ENCODE measurements at regions not wholly inside any gene's neighbourhood (a gene's known extent, or its start where the extent isn't known, plus 50 kb on each side); places are given as distances from the start of the nearest gene placed in this dataset.

DNA sequence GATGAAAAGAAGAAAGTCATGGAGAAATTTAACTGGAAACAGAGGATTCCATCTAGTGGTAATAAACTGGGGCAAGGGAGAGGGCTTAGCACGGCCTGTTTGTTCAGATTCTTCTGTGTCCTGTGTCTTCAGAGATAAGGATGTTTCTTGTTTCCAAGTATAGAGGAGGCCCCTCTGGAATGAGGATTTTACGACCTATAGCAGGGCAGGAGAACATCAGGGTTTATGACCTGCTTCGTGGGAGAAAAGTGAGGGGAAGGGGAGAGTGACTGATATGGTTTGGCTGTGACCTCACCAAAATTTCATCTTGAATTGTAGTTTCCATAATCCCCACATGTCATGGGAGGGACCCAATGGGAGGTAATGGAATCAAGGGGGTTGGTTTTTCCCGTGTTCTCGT is 93.0 kb upstream of the LDB2 start:
- Histone ChIP-seq H3K27ac (ENCODE audit: low read depth, low read length) (no peak overlapping the region), H3K36me3 (ENCODE audit: control insufficient read depth, low read length) (no peaks in the 10 kb centered on the region), H3F3A (ENCODE audit: control insufficient read depth, insufficient read depth) (no peaks in the 10 kb centered on the region), H3K9me2 (replicated peaks; ENCODE audit: control insufficient read depth, low read length) (no peaks in the 10 kb centered on the region), H4K20me1 (ENCODE audit: control insufficient read depth, insufficient read depth, low read depth, low read length) (no peaks in the 10 kb centered on the region), H3K79me2 (ENCODE audit: control insufficient read depth, low read length) (no peaks in the 10 kb centered on the region), H3K4me1 (ENCODE audit: control insufficient read depth, low read length) (no peaks in the 10 kb centered on the region), H3K27me3 (ENCODE audit: control insufficient read depth, low read length) (no peaks in the 10 kb centered on the region), H3K4me2 (ENCODE audit: low read length) (no peak overlapping the region), H3K9me3 (ENCODE audit: control insufficient read depth, insufficient read depth, low read length) (no peaks in the 10 kb centered on the region), H3K4me3 (ENCODE audit: low read length) (no peak overlapping the region)
- TF ChIP-seq EZH2phosphoT487 (IDR thresholded peaks at IDR 0.05; ENCODE audit: borderline replicate concordance, low read length) = no peak
- TF ChIP-seq, protein P1, sequence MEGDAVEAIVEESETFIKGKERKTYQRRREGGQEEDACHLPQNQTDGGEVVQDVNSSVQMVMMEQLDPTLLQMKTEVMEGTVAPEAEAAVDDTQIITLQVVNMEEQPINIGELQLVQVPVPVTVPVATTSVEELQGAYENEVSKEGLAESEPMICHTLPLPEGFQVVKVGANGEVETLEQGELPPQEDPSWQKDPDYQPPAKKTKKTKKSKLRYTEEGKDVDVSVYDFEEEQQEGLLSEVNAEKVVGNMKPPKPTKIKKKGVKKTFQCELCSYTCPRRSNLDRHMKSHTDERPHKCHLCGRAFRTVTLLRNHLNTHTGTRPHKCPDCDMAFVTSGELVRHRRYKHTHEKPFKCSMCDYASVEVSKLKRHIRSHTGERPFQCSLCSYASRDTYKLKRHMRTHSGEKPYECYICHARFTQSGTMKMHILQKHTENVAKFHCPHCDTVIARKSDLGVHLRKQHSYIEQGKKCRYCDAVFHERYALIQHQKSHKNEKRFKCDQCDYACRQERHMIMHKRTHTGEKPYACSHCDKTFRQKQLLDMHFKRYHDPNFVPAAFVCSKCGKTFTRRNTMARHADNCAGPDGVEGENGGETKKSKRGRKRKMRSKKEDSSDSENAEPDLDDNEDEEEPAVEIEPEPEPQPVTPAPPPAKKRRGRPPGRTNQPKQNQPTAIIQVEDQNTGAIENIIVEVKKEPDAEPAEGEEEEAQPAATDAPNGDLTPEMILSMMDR (IDR thresholded peaks at IDR 0.05; ENCODE audit: low read depth, low read length, poor library complexity, severe bottlenecking) = no peak

GRCh38 chr4:16989371-16989770 is 90.9 kb upstream of the LDB2 start:
- Histone ChIP-seq H3K9me2 (replicated peaks; ENCODE audit: control insufficient read depth, low read length) (no peaks in the 10 kb centered on the region), H3K27me3 (ENCODE audit: control insufficient read depth, low read length) (no peaks in the 10 kb centered on the region), H3K9me3 (ENCODE audit: control insufficient read depth, insufficient read depth, low read length) (no peaks in the 10 kb centered on the region), H3K79me2 (ENCODE audit: control insufficient read depth, low read length) (no peaks in the 10 kb centered on the region), H4K20me1 (ENCODE audit: control insufficient read depth, insufficient read depth, low read depth, low read length) (no peaks in the 10 kb centered on the region), H3K36me3 (ENCODE audit: control insufficient read depth, low read length) (no peaks in the 10 kb centered on the region), H3K4me2 (ENCODE audit: low read length) (no peak overlapping the region), H3K4me3 (ENCODE audit: low read length) (no peak overlapping the region), H3K4me1 (ENCODE audit: control insufficient read depth, low read length) (no peaks in the 10 kb centered on the region), H3F3A (ENCODE audit: control insufficient read depth, insufficient read depth) (no peaks in the 10 kb centered on the region), H3K27ac (ENCODE audit: low read depth, low read length) (no peak overlapping the region)
- TF ChIP-seq, protein P1 (IDR thresholded peaks at IDR 0.05; ENCODE audit: low read depth, low read length, poor library complexity, severe bottlenecking) = no peak
- no peak for TF ChIP-seq EZH2phosphoT487 (IDR thresholded peaks at IDR 0.05; ENCODE audit: borderline replicate concordance, low read length)

GRCh38 chr4:16988814-16989213 is 90.4 kb upstream of the LDB2 start:
- Histone ChIP-seq H3K4me2 (ENCODE audit: low read length) (no peak overlapping the region), H4K20me1 (ENCODE audit: control insufficient read depth, insufficient read depth, low read depth, low read length) (no peaks in the 10 kb centered on the region), H3K9me2 (replicated peaks; ENCODE audit: control insufficient read depth, low read length) (no peaks in the 10 kb centered on the region), H3K9me3 (ENCODE audit: control insufficient read depth, insufficient read depth, low read length) (no peaks in the 10 kb centered on the region), H3K79me2 (ENCODE audit: control insufficient read depth, low read length) (no peaks in the 10 kb centered on the region), H3K27me3 (ENCODE audit: control insufficient read depth, low read length) (no peaks in the 10 kb centered on the region), H3K36me3 (ENCODE audit: control insufficient read depth, low read length) (no peaks in the 10 kb centered on the region), H3K27ac (ENCODE audit: low read depth, low read length) (no peak overlapping the region), H3K4me1 (ENCODE audit: control insufficient read depth, low read length) (no peaks in the 10 kb centered on the region), H3F3A (ENCODE audit: control insufficient read depth, insufficient read depth) (no peaks in the 10 kb centered on the region), H3K4me3 (ENCODE audit: low read length) (no peak overlapping the region)
- no peak for TF ChIP-seq EZH2phosphoT487 (IDR thresholded peaks at IDR 0.05; ENCODE audit: borderline replicate concordance, low read length)
- TF ChIP-seq, protein P1 (IDR thresholded peaks at IDR 0.05; ENCODE audit: low read depth, low read length, poor library complexity, severe bottlenecking) = no peak

GRCh38 chr4:16977081-16977480 is 78.6 kb upstream of the LDB2 start:
- Histone ChIP-seq H4K20me1 (ENCODE audit: control insufficient read depth, insufficient read depth, low read depth, low read length) (no peaks in the 10 kb centered on the region), H3K9me3 (ENCODE audit: control insufficient read depth, insufficient read depth, low read length) (no peaks in the 10 kb centered on the region), H3K4me2 (ENCODE audit: low read length) (no peak overlapping the region), H3K9me2 (replicated peaks; ENCODE audit: control insufficient read depth, low read length) (no peaks in the 10 kb centered on the region), H3K36me3 (ENCODE audit: control insufficient read depth, low read length) (no peaks in the 10 kb centered on the region), H3K4me1 (ENCODE audit: control insufficient read depth, low read length) (no peaks in the 10 kb centered on the region), H3K4me3 (ENCODE audit: low read length) (no peak overlapping the region), H3K27me3 (ENCODE audit: control insufficient read depth, low read length) (no peaks in the 10 kb centered on the region), H3F3A (ENCODE audit: control insufficient read depth, insufficient read depth) (no peaks in the 10 kb centered on the region), H3K27ac (ENCODE audit: low read depth, low read length) (no peak overlapping the region), H3K79me2 (ENCODE audit: control insufficient read depth, low read length) (no peaks in the 10 kb centered on the region)
- TF ChIP-seq, protein P1 (IDR thresholded peaks at IDR 0.05; ENCODE audit: low read depth, low read length, poor library complexity, severe bottlenecking) = no peak
- no peak for TF ChIP-seq EZH2phosphoT487 (IDR thresholded peaks at IDR 0.05; ENCODE audit: borderline replicate concordance, low read length)

All from DOHH2 (cell line).